Neural progenitor cell (in vitro differentiated cells): ENCODE measurements at regions not wholly inside any gene's neighbourhood (a gene's known extent, or its start where the extent isn't known, plus 50 kb on each side); places are given as distances from the start of the nearest gene placed in this dataset.
A peak's percentile ranks its signal among the peaks of the same experiment; 100 is the strongest.

Source experiments
- DNase-seq: peaks from one replicate; pipeline ENCODE4 v3.0.0-alpha.2; 2016; ENCODE audit warnings: low spot score
- H2AFZ ChIP-seq: fragments of 200-600 bp; sonication (generic); replicated peaks from 2 replicates; pipeline ENCODE4 v1.6.1; 2016; ENCODE audit warnings: antibody characterized with exemption
- H3F3A ChIP-seq: fragments of 200-600 bp; sonication (generic); 2 replicates; pipeline ENCODE4 v1.6.1; 2016; ENCODE audit warnings: antibody characterized with exemption, low read depth
- H3K27ac ChIP-seq: fragments of 200-600 bp; sonication (generic); 2 replicates; pipeline ENCODE4 v1.5.1; 2016; ENCODE audit warnings: mild to moderate bottlenecking
- H3K27me3 ChIP-seq: fragments of 200-600 bp; sonication (generic); 2 replicates; pipeline ENCODE4 v1.6.1; 2016; ENCODE audit warnings: mild to moderate bottlenecking, moderate library complexity
- H3K36me3 ChIP-seq: fragments of 200-600 bp; sonication (generic); 2 replicates; pipeline ENCODE4 v1.5.1; 2016
- H3K4me1 ChIP-seq: fragments of 200-600 bp; sonication (generic); 2 replicates; pipeline ENCODE4 v1.6.1; 2016; ENCODE audit warnings: mixed run types
- H3K4me2 ChIP-seq: fragments of 200-600 bp; sonication (generic); 2 replicates; pipeline ENCODE4 v1.6.1; 2016
- H3K4me3 ChIP-seq: fragments of 200-600 bp; sonication (generic); 2 replicates; pipeline ENCODE4 v1.5.1; 2016
- H3K79me2 ChIP-seq: fragments of 200-600 bp; sonication (generic); 2 replicates; pipeline ENCODE4 v1.6.1; 2016; ENCODE audit warnings: low read depth
- H3K9ac ChIP-seq: fragments of 200-600 bp; sonication (generic); 2 replicates; pipeline ENCODE4 v1.6.1; 2016
- H3K9me3 ChIP-seq: fragments of 200-600 bp; sonication (generic); 2 replicates; pipeline ENCODE4 v1.5.1; 2016; ENCODE audit warnings: low read depth
- H4K20me1 ChIP-seq: fragments of 200-600 bp; sonication (generic); 2 replicates; pipeline ENCODE4 v1.6.1; 2016; ENCODE audit warnings: low read depth
- H3K27ac Mint-ChIP-seq: 3 replicates; pipeline ENCODE4 v1.8.0; 2021; ENCODE audit warnings: mixed read lengths
- H3K27me3 Mint-ChIP-seq: 2 replicates; pipeline ENCODE4 v1.8.0; 2022; ENCODE audit warnings: low read depth, mild to moderate bottlenecking, inconsistent platforms, moderate library complexity, mixed read lengths; ENCODE audit not compliant: insufficient read depth
- H3K36me3 Mint-ChIP-seq: 3 replicates; pipeline ENCODE4 v1.8.0; 2021; ENCODE audit warnings: mixed read lengths
- H3K4me1 Mint-ChIP-seq: 3 replicates; pipeline ENCODE4 v1.8.0; 2021; ENCODE audit warnings: mixed read lengths
- H3K4me3 Mint-ChIP-seq: 3 replicates; pipeline ENCODE4 v1.8.0; 2021; ENCODE audit warnings: mild to moderate bottlenecking, moderate library complexity, mixed read lengths
- H3K9me3 Mint-ChIP-seq: 3 replicates; pipeline ENCODE4 v1.8.0; 2020; ENCODE audit warnings: mixed read lengths
- EZH2 ChIP-seq: fragments of 200-600 bp; sonication (generic); IDR thresholded peaks from 2 replicates; pipeline ENCODE4 v1.6.1; 2017; ENCODE audit warnings: antibody characterized with exemption, mild to moderate bottlenecking, moderate library complexity
- EZH2phosphoT487 ChIP-seq: fragments of 200-600 bp; sonication (generic); IDR thresholded peaks from 2 replicates; pipeline ENCODE4 v1.6.1; 2017; ENCODE audit warnings: antibody characterized with exemption
- TF ChIP-seq, protein P1 (sequence below): fragments of 200-600 bp; sonication (generic); IDR thresholded peaks from 2 replicates; pipeline ENCODE4 v1.5.1; 2017; ENCODE audit warnings: antibody characterized with exemption, mild to moderate bottlenecking

DNA sequence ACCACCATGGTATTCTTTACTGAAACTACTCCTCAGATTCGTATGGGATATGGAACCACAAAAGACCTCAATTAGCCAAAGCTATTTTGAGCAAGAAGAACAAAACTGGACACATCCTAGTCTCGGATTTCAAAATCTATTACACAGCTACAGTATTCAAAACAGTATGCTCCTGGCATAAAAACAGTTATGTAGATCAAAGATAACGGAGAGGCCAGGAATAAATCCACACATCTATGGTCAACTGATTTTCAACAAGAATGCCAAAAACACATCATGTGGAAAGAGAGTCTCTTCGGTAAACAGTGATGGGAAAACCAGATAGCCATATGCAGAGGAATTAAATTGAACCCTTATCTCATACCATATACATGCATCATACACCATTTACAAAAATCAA lies 155.3 kb downstream of the SPCS3 start:
- no peak overlapping the region for H3K27ac ChIP-seq
- H3K4me2 ChIP-seq: no peak overlapping the region
- no peaks in the 10 kb centered on the region for H3F3A ChIP-seq
- H3K36me3 Mint-ChIP-seq: no peaks in the 10 kb centered on the region
- H3K4me1 Mint-ChIP-seq: peaks cover 3% of the 10 kb centered on the region
- no peak overlapping the region for H3K4me3 ChIP-seq
- H3K27me3 Mint-ChIP-seq: no peaks in the 10 kb centered on the region
- no peaks in the 10 kb centered on the region for H3K9me3 ChIP-seq
- peaks cover 12% of the 10 kb centered on the region for H3K9me3 Mint-ChIP-seq
- H3K9ac ChIP-seq: no peak overlapping the region
- H3K27ac Mint-ChIP-seq: no peak overlapping the region
- no peak overlapping the region for H3K4me3 Mint-ChIP-seq
- no peaks in the 10 kb centered on the region for H3K79me2 ChIP-seq
- no peak for DNase-seq
- no peaks in the 10 kb centered on the region for H3K27me3 ChIP-seq
- TF ChIP-seq, protein P1, sequence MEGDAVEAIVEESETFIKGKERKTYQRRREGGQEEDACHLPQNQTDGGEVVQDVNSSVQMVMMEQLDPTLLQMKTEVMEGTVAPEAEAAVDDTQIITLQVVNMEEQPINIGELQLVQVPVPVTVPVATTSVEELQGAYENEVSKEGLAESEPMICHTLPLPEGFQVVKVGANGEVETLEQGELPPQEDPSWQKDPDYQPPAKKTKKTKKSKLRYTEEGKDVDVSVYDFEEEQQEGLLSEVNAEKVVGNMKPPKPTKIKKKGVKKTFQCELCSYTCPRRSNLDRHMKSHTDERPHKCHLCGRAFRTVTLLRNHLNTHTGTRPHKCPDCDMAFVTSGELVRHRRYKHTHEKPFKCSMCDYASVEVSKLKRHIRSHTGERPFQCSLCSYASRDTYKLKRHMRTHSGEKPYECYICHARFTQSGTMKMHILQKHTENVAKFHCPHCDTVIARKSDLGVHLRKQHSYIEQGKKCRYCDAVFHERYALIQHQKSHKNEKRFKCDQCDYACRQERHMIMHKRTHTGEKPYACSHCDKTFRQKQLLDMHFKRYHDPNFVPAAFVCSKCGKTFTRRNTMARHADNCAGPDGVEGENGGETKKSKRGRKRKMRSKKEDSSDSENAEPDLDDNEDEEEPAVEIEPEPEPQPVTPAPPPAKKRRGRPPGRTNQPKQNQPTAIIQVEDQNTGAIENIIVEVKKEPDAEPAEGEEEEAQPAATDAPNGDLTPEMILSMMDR: no peak
- no peak for TF ChIP-seq EZH2phosphoT487
- H2AFZ ChIP-seq: no peak overlapping the region
- H3K4me1 ChIP-seq: peaks cover 4% of the 10 kb centered on the region
- H4K20me1 ChIP-seq: no peaks in the 10 kb centered on the region
- no peaks in the 10 kb centered on the region for H3K36me3 ChIP-seq

DNA sequence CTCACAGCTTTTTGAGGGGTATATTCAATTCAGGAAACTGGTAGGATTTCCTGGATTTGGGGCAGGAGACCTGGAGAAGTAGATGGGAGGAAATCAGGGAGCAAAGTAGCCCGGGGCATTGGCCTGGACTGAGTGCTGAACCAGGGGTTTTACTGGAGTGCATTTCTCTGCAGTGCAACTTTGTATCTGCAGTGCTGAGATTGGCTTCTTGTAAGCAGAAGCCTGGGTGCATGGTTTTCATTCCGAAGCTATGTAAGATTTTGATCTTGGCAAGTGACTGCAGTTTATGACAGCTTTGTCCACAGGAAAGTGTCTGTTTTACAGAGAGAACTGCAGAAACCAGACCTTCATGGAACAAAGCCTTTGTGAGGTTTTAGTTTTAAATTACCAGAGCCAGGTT lies 158.3 kb downstream of the SPCS3 start:
- H3K27me3 Mint-ChIP-seq: no peaks in the 10 kb centered on the region
- H3K4me1 Mint-ChIP-seq: peaks cover 3% of the 10 kb centered on the region

DNA sequence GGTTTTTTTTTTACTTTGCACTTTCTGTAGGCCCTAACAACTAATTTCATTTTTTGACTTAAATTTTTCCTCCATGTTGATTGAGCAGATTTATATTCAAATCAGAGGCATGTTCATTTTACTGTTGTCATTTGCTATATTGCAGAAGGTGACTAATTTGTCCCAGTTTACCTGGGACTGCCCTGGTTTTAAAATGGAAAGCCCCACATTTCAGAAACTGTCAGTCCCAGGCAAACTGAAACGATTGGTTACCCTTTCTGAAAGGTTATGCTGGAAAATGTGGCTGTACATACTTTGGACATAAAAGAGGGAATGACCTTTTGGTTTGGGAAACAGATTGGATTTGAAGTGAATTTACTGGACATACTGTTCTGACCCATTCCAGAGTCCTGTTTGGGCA lies 160.0 kb downstream of the SPCS3 start:
- Histone ChIP-seq H3K79me2 (no peaks in the 10 kb centered on the region), H3K27ac (no peak overlapping the region), H3K9ac (no peak overlapping the region), H3K4me3 (no peak overlapping the region), H2AFZ (no peak overlapping the region), H3K36me3 (no peaks in the 10 kb centered on the region), H3K4me2 (no peak overlapping the region), H3F3A (no peaks in the 10 kb centered on the region), H3K4me1 (peaks cover 4% of the 10 kb centered on the region), H3K9me3 (no peaks in the 10 kb centered on the region), H3K27me3 (no peaks in the 10 kb centered on the region), H4K20me1 (no peaks in the 10 kb centered on the region)
- DNase-seq: no peak
- Mint-ChIP-seq H3K27ac (no peak overlapping the region), H3K4me3 (no peak overlapping the region), H3K36me3 (no peaks in the 10 kb centered on the region), H3K9me3 (peaks cover 8% of the 10 kb centered on the region), H3K27me3 (no peaks in the 10 kb centered on the region), H3K4me1 (peaks cover 8% of the 10 kb centered on the region)
- TF ChIP-seq EZH2 (no peak), EZH2phosphoT487 (no peak)
- TF ChIP-seq, protein P1: no peak

More for the DNA sequence above, 158.3 kb downstream of the SPCS3 start:
- Histone ChIP-seq H3K9ac (no peak overlapping the region), H3K27me3 (no peaks in the 10 kb centered on the region), H3K4me2 (no peak overlapping the region), H3K4me3 (no peak overlapping the region), H3K4me1 (peaks cover 4% of the 10 kb centered on the region), H2AFZ (peak overlapping the region; percentile 39), H3K79me2 (no peaks in the 10 kb centered on the region), H3K9me3 (no peaks in the 10 kb centered on the region), H3K27ac (no peak overlapping the region), H3K36me3 (no peaks in the 10 kb centered on the region), H4K20me1 (no peaks in the 10 kb centered on the region), H3F3A (no peaks in the 10 kb centered on the region)
- Mint-ChIP-seq H3K27ac (peak overlapping the region; percentile 38), H3K9me3 (peaks cover 12% of the 10 kb centered on the region), H3K4me3 (no peak overlapping the region), H3K36me3 (no peaks in the 10 kb centered on the region)
- no peak for TF ChIP-seq EZH2phosphoT487
- TF ChIP-seq, protein P1: no peak
- TF ChIP-seq EZH2: no peak
- no peak for DNase-seq

DNA sequence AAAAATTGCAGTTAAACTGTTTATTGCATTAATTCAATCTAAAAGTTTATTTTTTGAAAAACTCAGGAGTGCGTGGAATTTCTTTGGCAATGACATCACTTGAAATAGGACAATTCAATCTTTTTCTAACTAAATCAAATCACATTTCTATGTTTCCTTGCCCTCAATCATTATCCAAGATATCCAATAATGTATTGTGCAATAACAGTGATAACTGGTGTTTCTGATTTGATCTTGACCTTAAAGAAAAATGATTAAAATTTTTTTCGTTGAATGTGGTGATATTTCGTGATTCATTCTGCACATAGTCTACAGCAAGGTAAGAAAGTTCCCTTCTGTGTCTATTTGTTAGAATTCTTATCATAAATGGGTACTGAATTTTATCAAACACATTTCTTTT lies 163.2 kb downstream of the SPCS3 start:
- H3K9me3 ChIP-seq: no peaks in the 10 kb centered on the region

More for the DNA sequence above, 163.2 kb downstream of the SPCS3 start:
- Mint-ChIP-seq H3K27ac (no peak overlapping the region), H3K9me3 (no peaks in the 10 kb centered on the region), H3K4me1 (peaks cover 8% of the 10 kb centered on the region), H3K36me3 (no peaks in the 10 kb centered on the region), H3K4me3 (no peak overlapping the region), H3K27me3 (no peaks in the 10 kb centered on the region)
- no peak overlapping the region for H3K4me2 ChIP-seq
- no peak overlapping the region for H2AFZ ChIP-seq
- H3K4me1 ChIP-seq: peaks cover 4% of the 10 kb centered on the region
- H3K27ac ChIP-seq: no peak overlapping the region
- TF ChIP-seq EZH2phosphoT487: no peak
- TF ChIP-seq, protein P1: no peak
- no peak for TF ChIP-seq EZH2
- no peaks in the 10 kb centered on the region for H3K36me3 ChIP-seq
- H3K27me3 ChIP-seq: no peaks in the 10 kb centered on the region
- H3K9ac ChIP-seq: no peak overlapping the region
- no peaks in the 10 kb centered on the region for H4K20me1 ChIP-seq
- H3K4me3 ChIP-seq: no peak overlapping the region
- no peak for DNase-seq
- H3F3A ChIP-seq: no peaks in the 10 kb centered on the region
- no peaks in the 10 kb centered on the region for H3K79me2 ChIP-seq
